Right hindlimb (tissue), 1 donor: ENCODE measurements at regions not wholly inside any gene's neighbourhood (a gene's known extent, or its start where the extent isn't known, plus 50 kb on each side); places are given as distances from the start of the nearest gene placed in this dataset.
A peak's percentile ranks its signal among the peaks of the same experiment; 100 is the strongest.
"Not testable (repeated sequence)": the region's sequence is repeated elsewhere in the genome, so short reads cannot be mapped to it uniquely, and the experiment has no call there.

Experiments used
- DNase-seq: peaks from one replicate; pipeline ENCODE4 v3.0.0-alpha.2; 2018

DNA sequence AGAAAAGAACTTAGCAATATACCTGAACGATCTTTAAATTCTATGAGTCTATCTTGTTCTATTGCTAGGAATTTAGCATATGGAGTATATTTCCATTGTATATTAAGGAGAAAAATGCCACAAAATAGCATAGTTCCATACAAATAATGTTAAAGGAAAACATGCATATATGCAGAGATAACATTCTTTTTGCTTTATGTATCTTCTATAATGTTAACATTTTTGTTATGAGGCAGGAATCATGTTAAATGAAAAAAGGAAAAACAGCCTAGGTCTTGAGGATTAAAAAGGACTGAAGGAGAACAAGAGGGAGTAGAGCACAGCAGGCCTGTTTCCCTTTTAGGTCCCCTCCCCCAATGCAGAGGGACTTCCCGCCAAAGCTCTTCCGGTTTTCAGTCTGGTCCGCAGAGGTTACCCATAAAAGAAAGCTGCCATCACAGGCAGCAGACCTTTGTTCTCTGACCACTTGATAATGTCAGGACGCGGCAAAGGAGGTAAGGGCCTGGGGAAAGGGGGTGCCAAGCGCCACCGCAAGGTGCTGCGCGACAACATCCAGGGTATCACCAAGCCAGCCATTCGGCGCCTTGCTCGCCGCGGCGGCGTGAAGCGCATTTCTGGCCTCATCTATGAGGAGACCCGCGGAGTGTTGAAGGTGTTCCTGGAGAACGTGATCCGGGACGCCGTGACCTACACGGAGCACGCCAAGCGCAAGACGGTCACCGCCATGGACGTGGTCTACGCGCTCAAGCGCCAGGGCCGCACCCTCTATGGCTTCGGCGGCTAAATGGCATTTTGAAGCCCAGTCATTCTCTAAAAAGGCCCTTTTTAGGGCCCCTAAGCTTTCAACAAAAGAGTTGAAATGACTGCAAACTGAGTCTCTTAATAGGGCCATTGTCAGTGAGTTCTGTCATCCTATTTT is 108.4 kb upstream of the PRSS16 start:
- peak; percentile 88 for DNase-seq

DNA sequence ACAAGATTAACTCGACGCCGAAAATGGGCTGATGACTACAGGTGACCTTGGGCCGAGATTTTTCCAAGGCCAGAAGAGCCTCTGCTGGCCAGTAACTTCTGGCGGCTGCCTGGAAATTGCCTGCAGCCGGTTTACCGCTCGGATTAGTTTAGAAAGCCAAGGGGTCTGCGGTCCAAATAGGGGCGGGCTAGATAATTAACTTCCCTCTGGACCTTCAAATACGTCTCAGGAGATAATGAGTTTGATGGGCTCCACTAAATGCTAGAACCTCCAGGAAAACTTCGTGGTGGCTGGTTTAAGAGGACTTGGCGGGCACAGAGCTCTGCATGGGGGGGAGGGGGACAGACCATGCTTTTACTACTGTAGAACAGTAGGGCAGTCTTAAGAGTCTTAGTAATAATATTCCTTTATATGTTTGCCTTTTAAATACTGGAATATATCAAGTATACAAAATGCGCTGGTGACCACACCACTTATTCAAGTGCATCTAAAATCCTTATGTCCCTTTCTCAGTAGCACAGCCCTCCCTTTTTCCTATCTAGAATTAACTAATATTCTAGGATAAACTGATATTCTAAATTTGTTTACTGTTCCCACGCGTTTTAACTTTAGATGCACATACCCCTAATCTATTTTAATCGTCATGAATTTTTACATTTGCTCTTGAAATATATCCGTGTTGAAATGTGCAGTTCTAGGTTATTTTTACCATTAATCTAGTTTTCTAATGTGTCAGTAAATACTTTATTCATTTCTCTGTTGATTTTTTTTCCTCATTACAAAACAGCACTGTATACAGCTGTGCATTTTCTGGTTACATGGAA is 107.5 kb upstream of the PRSS16 start:
- peak; percentile 60 for DNase-seq

DNA sequence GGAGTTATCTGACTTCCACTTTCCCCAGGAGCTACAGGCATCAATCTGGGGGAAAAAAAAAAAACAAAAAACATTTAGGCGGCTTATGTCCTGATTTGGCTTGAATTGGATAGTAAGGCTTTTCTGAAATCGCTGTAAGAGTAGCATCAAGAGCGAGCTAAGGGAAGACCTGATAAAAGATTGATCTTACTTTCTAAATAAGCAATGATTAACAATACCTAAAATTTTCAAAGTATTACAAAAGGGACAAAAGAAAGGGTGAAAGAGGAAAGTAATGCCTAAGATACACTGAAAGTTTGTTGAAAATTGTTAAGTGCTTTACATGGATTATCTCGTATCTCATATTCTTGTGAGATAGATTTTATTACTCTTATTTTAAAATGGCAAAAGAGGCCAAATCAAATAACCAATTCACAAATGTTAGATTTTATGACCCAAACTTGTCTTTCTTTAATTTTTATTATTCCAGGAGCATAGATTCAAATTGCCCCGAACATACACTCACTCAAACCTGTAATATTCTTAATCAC is 106.4 kb upstream of the PRSS16 start:
- no peak for DNase-seq

DNA sequence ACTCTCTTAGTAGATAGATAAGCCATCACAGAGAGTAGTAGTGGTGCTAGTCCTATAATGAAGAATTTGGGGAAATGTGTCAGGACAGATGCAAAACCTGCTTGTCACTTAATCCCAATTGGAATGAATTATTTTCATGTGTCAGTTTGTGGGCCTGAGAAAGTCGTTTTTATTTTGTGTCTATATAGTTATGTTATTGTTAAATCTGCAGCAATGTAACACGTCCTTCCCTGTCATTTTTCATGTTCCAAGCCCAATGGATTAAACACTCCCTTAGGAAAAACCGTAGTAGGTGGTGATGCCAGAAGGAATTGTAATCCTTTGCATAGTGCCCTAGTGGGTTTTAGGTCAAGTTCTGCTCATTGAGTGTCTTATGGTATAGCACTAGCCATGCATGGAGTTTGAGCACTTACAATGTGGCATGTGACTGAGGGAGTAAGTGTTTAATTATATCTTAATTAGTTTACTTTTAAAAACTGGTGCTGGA is 105.9 kb upstream of the PRSS16 start:
- no peak for DNase-seq

DNA sequence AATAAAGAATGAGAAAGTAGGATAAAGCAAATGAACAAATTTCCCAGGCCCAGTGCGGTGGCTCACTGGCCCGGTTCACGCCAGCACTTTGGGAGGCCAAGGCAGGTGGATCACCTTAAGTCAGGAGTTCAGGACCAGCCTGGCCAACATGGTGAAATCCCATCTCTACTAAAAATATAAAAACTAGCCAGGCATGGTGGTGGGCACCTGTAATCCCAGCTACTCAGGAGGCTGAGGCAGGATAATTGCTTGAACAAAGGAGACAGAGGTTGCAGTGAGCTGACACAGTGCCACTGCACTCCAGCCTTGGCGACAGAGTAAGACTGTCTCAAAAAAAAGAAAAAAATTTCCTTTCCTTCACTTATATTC is 104.5 kb upstream of the PRSS16 start:
- not testable (repeated sequence) for DNase-seq

DNA sequence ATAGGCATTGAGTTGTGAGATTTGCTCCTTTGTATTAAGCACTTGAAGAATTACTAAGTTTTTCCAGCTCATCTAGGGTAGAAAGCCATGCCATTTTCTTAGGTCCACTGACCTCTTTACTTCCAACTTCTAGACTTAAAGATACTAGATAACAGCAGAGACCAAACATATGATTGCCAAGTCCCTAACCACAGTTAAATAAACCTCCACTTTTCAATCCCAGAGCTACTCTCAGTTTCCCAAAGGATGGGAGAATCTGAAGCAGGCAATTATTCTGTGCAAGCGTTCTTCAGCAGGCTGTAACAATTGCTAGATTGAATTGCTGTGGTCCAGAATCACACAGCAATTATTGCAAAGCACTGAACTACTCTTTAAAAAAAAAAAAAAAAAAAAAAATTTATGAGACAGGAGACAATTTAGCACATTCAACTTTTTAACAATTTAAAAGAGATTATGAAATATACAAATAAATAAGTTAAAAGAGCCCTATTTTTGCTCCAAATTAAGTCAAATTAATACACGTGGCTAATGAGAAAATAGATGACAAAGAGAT is 104.0 kb upstream of the PRSS16 start:
- DNase-seq, result no peak

DNA sequence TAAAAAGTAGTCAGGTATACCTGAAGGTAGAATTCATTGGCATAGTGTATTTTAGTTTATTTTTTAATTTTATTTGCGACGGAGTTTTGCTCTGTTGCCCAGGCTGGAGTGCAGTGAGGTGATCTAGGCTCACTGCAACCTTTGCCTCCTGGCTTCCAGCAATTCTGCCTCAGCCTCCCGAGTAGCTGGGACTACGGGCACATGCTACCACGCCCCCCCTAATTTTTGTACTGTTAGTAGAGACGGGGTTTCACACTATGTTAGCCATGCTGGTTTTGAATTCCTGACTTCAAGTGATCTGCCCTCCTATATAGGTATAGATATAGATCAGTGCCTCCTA is 102.8 kb upstream of the PRSS16 start:
- no peak for DNase-seq

DNA sequence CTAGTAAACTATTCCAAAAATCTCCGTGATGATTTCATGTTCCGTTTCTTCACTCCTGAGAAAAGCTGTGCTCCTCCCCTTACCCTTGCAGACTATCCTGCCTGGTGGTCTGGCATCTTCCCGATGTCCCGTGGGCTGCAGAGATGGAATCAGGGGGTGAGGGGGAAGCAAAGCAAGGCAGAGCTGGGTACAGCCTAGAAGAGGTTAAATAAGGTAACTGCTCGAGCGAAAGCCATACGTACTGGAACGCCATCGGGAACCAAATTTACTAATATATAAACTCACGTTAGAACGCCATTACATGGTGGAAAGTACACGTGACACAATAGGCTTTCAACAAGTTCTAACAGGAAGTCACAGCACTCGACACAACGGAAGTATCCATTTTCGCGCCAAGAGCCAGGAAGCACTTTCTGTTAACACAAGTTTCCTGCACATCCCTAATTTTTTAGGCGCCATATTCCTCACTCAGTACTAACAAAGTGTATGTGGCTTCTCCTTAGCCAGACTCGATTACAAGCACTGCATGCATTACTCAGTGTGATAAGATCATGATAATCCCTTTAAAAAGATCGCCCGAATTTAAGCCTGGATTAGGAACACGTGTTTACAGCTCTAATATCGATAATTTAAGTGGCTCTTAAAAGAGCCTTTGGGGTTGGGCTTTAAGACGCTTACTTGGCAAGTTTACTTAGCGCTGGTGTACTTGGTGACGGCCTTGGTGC is 101.6 kb upstream of the PRSS16 start:
- peak; percentile 92 for DNase-seq

DNA sequence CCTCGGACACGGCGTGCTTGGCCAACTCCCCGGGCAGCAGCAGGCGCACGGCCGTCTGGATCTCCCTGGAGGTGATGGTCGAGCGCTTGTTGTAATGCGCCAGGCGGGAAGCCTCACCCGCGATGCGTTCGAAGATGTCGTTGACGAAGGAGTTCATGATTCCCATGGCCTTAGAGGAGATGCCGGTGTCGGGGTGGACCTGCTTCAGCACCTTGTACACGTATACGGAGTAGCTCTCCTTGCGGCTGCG is 101.1 kb upstream of the PRSS16 start:
- not testable (repeated sequence) for DNase-seq

DNA sequence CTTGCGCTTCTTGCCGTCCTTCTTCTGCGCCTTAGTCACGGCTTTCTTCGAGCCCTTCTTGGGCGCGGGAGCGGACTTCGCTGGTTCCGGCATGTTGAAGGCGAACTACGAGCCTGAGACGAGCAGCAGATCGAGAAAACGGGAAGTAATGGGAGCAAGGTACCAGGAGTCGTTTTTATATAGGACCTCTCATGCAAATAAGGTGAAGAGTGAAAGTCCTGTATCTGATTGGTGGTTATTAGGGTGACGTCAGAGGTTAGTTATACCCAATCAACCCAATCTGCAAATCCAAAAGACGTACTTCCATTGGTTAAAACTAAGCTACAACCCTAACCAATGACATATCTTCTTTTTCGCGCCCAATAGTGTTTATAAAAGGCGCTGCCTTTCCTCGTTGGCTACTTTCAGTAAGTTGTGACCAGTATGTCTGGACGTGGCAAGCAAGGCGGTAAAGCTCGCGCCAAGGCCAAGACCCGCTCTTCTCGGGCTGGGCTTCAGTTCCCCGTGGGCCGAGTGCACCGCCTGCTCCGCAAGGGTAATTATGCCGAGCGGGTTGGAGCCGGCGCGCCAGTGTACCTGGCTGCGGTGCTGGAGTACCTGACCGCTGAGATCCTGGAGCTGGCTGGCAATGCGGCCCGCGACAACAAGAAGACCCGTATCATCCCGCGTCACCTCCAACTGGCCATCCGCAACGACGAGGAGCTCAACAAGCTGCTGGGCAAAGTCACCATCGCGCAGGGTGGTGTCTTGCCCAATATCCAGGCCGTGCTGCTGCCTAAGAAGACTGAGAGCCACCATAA is 100.6 kb upstream of the PRSS16 start:
- DNase-seq, result peak; percentile 90

DNA sequence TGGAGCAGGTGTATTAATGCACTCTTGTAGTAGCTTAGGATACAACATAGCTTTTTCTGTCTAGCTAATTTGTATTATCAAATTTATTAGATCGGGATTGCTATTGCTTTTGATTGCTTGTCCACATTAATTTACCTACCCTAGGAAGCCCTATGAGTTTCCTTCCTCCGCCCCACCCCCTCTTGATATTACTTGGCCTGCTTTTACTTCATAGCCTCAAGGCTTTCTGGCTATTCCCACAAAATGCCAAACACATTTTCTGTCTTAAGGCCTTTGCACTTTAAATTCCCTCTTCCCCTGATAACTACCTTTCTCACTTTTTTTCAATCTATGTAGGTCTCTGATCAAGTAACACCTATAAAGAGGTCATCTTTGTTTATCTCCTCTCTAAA is 99.1 kb upstream of the PRSS16 start:
- DNase-seq, result no peak

DNA sequence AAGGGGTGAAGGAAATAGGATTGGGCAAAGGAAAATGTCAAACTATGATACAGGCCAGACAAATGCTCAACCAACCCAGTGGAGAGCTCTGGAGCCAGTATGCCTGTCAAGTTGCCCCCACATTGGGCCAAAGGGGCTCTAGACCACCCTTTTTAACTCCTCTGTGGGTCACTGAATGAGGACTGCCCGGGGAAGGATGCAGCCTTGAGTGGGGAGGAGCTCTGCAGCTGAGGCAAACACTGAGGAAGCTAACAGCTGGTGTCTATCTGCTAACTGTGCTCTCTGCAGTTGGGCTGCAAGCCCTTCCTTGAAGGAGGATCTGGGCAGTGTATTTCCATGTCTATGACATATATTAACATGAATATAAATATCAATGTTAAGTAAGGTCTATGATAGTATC is 98.4 kb upstream of the PRSS16 start:
- DNase-seq, result no peak

DNA sequence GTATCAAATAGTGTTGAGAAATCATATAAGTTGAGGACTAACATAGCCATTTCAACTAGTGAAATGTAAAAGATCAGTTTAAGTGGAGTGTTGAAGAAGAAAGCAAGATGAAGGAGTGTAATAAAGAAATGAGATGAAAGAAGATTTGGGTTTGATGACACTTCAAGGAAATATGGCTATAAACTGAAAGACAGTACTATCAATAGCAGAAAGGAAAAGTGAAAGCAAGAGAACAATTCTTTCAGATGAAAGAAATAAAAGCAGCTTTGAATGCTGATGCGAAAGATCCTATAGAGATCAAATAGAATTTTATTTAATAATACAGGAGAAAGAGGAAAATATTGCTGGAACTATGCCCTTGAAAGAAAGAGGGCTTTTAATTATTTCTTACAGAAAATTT is 92.8 kb upstream of the PRSS16 start:
- no peak for DNase-seq

DNA sequence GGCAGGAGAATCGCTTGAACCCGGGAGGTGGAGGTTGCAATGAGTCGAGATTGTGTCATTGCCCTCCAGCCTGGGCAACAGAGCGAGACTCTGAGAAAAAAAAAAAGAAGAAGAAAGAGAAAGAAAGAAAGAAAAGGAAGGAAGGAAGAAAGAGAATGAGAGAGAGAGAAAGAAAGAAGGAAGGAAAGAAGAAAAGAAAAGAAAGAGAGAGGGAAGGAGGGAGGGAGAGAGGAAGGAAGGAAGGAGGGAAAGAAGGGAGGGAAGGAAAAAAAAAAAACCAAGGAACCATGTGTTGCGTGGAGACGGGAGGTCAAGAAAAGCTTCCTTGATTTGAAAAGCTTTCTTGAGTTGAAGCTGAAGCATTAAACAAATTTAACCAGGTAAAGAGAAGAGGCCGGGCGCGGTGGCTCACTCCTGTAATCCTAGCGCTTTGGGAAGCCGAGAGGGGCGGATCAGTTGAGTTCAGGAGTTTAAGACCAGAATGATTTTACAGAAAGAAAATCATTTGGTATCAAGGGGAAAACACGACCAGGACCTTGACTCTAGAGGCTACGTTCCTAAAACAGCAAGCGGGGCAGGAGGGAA is 90.5 kb upstream of the PRSS16 start:
- DNase-seq, result no peak

DNA sequence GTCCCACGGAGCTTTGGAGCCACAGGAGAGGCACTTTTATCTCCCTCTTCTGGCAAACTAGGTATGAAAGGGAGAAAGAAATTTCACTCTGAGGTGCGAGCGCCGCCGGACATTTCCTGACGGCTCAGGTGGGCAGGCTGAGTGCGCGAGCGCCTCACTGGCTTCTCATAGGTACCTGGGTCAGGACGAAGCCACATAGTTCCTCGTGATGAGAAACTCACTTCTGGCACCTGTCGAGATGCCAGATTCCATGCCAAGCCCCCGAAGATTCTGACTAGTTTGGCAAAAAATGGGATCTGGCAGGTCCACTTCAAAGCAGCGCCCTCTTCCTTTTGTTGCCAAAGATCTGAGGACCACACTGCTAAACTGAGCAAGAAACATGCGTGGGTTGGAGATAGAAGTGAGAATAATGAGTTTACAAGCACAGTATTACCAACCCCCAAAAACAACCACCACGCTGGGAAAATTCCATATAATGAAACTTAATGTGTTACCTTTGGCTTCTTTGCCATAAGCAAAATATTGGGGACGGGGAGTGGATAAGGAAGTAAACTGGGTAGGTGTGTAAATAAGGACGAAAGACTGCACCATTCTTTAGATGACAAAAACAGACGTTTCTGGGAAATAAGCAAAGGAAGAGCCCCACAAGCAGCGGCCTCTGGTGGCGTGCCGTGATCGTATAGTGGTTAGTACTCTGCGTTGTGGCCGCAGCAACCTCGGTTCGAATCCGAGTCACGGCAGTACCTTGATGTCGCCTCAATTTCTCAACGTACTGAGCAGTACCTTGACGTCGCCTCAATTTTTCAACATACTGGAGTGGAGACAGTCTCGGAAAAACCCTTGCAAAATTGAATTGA is 89.8 kb upstream of the PRSS16 start:
- DNase-seq, result peak; percentile 71

DNA sequence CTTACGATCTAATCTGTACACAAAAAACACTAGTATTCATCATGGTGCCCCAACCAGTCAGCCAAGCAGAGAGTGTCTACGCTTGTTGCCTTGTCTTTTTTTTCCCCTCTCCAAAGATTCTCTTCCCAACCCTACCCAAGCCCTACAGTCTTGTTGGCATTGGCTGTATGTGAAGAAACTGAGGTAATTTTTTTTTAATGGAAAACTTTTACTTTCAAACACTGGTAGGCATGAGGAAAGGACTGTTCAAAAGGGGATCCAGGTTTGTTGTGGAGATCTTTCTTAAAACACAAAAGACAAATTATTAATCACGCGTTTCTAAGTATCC is 89.2 kb upstream of the PRSS16 start:
- no peak for DNase-seq

DNA sequence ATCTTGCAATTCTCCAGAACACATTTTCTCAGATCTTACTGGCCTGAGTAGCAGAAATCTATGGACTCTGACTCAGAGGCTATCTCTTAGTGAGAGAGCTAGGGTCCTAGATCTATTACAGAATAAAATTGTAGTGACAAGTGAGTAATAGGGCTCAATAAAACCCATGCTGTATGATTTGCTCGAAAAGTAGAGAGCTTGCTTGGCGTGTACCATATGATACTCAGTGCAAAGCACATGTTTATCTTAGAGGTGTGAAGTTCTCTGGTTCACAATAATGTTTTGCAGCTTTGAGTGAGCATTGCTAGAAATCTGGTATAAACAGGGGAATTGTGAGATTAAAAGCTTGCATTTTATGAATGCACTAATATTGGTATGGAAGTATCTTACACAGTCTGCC is 87.8 kb upstream of the PRSS16 start:
- DNase-seq, result no peak

DNA sequence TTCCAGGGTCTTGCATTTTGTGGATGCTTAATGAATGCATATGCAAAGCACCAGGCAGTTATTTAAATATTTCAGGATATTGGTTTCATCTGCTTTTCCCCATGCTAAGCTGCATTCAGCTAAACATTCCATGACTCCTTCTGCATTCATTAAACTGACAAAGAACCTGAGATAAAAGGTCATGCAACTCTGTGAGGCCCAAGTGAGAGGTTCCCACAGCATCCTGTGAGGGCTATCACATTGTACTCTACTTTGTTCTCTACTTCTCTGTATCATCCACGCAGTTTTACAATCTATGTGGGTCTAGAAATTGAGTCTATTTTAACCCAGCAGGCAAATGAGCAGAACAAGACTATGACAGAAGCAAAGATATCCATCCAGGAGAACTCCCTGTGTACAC is 86.4 kb upstream of the PRSS16 start:
- DNase-seq, result no peak

DNA sequence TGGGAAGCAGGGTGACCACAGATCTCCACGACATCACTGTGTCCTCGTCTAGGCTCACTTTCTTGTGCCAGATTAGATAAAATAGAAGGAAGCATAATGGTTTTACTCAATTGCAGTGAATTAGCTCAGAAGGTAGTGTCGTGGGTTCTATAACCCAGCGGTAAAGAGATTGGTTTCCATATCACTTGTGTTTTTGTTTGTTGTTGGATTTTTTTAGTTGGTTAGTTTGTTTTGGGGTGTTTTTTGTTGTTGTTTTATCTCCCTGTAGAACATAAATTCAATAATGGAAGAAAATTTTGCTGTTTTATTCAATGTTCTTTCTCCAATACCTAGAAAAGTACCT is 85.9 kb upstream of the PRSS16 start:
- DNase-seq, result no peak

DNA sequence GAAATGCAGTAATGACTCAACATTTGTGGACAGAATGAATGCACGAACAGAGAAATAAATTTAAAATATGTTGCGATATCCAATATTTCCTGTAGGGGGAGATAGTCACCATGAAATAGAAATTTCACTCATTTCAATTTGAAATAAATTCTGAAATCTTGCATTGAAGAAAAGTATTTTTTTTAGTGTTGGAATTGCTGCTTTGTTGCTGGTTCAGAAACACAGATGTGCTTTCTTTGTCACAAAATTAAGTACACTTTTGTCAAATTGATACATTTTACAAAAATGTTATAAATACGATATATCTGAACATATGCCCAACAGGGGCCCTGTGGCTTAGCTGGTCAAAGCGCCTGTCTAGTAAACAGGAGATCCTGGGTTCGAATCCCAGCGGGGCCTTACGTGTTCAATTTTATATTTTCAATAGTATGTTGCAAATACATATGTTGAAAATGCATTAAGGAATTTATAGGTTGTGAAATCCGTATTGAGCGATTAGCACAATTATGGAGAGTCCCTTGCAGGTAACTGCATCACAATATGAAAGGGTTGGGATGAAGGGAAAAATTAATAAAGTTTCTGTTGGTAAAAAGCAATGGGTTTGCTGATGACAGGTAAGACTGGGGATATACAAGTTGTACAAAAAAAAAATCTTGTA is 85.4 kb upstream of the PRSS16 start:
- DNase-seq, result no peak

DNA sequence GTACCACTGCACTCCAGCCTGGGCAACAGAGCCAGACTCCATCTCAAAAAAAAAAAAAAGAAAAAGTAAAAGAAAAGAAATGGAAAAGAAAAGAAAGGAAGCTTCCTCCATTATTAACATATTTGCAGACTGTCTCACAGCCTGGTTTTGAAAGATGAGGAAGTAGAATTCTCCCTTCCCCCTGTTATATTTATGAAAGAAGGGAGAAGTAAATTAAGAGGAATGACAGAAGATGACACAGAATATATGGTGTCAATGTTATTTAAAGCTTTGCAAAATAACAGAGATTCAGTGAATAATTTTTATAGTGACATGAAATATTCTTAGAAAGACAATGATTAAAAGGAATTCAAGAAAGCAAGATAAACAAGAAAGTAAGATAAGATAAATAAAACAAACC is 83.7 kb upstream of the PRSS16 start:
- DNase-seq, result no peak
